Neural cell (in vitro differentiated cells): ENCODE measurements at regions not wholly inside any gene's neighbourhood (a gene's known extent, or its start where the extent isn't known, plus 50 kb on each side); places are given as distances from the start of the nearest gene placed in this dataset.

Experiments used
- H2AFZ ChIP-seq: fragments of 200-600, 300-800 bp; sonication (generic), shearing (Covaris generic); 2 replicates; pipeline ENCODE4 v1.6.0; 2014; ENCODE audit warnings: low read depth, mild to moderate bottlenecking, antibody characterized with exemption, low read length, moderate library complexity
- H3F3A ChIP-seq: fragments of 200-600 bp; shearing (Covaris generic); 2 replicates; pipeline ENCODE4 v1.6.1; 2016; ENCODE audit warnings: mild to moderate bottlenecking, moderate library complexity, mixed read lengths, antibody characterized with exemption, low read length; ENCODE audit not compliant: insufficient read depth, poor library complexity, severe bottlenecking
- H3K27ac ChIP-seq: fragments of 200-600, 300-800 bp; sonication (generic), shearing (Covaris generic); 2 replicates; pipeline ENCODE4 v1.5.1; 2014; ENCODE audit warnings: mild to moderate bottlenecking, low read length, moderate library complexity
- H3K27me3 ChIP-seq: fragments of 300-800, 200-600 bp; sonication (generic), shearing (Covaris generic); 2 replicates; pipeline ENCODE4 v1.6.0; 2014; ENCODE audit warnings: mild to moderate bottlenecking, low read depth, low read length, moderate library complexity; ENCODE audit not compliant: insufficient read depth
- H3K36me3 ChIP-seq: fragments of 300-800, 200-600 bp; sonication (generic), shearing (Covaris generic); 2 replicates; pipeline ENCODE4 v1.5.1; 2014; ENCODE audit warnings: mild to moderate bottlenecking, antibody characterized with exemption, low read length, moderate library complexity; ENCODE audit not compliant: insufficient read depth
- H3K4me2 ChIP-seq: fragments of 300-800, 200-600 bp; sonication (generic), shearing (Covaris generic); 2 replicates; pipeline ENCODE4 v1.6.0; 2014; ENCODE audit warnings: mild to moderate bottlenecking, low read length
- H3K4me3 ChIP-seq: fragments of 300-800, 200-600 bp; sonication (generic), shearing (Covaris generic); 2 replicates; pipeline ENCODE4 v1.5.1; 2014; ENCODE audit warnings: mild to moderate bottlenecking, low read length, moderate library complexity
- H3K79me2 ChIP-seq: fragments of 200-600 bp; shearing (Covaris generic); replicated peaks from 2 replicates; pipeline ENCODE4 v1.6.0; 2014; ENCODE audit warnings: mild to moderate bottlenecking, low read length, moderate library complexity; ENCODE audit not compliant: insufficient read depth
- H3K9ac ChIP-seq: fragments of 300-800, 200-600 bp; sonication (generic), shearing (Covaris generic); 2 replicates; pipeline ENCODE4 v1.6.1; 2016; ENCODE audit warnings: mild to moderate bottlenecking, low read length, mixed read lengths
- H3K9me2 ChIP-seq: fragments of 200-600 bp; shearing (Covaris generic); 2 replicates; pipeline ENCODE4 v1.6.1; 2016; ENCODE audit warnings: mild to moderate bottlenecking, low read length, mixed read lengths; ENCODE audit not compliant: insufficient read depth
- H3K9me3 ChIP-seq: fragments of 200-600, 300-800 bp; sonication (generic), shearing (Covaris generic); 2 replicates; pipeline ENCODE4 v1.6.1; 2016; ENCODE audit warnings: mild to moderate bottlenecking, mixed run types, low read length, moderate library complexity, mixed read lengths
- H4K20me1 ChIP-seq: fragments of 200-600 bp; shearing (Covaris generic); 2 replicates; pipeline ENCODE4 v1.6.1; 2016; ENCODE audit warnings: mild to moderate bottlenecking, mixed run types; ENCODE audit not compliant: insufficient read depth
- CTCF ChIP-seq: fragments of 450-650 bp; IDR thresholded peaks from 2 replicates; pipeline ENCODE4 v1.5.1; 2014; ENCODE audit warnings: antibody characterized with exemption, mild to moderate bottlenecking, moderate library complexity; ENCODE audit not compliant: poor library complexity, severe bottlenecking
- EP300 ChIP-seq: fragments of 450-650 bp; conservative IDR thresholded peaks from 2 replicates; pipeline ENCODE4 v1.6.1; 2014; ENCODE audit warnings: antibody characterized with exemption, mild to moderate bottlenecking, moderate library complexity; ENCODE audit not compliant: poor library complexity, severe bottlenecking
- EZH2 ChIP-seq: fragments of 200-600, 300-800 bp; shearing (Covaris generic), sonication (generic); IDR thresholded peaks from 2 replicates; pipeline ENCODE4 v1.6.1; 2014; ENCODE audit warnings: antibody characterized with exemption, low read length, borderline replicate concordance, mild to moderate bottlenecking; ENCODE audit not compliant: insufficient read depth, poor library complexity, severe bottlenecking
- MXI1 ChIP-seq: fragments of 450-650 bp; conservative IDR thresholded peaks from 2 replicates; pipeline ENCODE4 v1.6.1; 2014; ENCODE audit warnings: antibody characterized with exemption, mild to moderate bottlenecking; ENCODE audit not compliant: poor library complexity, severe bottlenecking
- POLR2AphosphoS5 ChIP-seq: IDR thresholded peaks from 2 replicates; pipeline ENCODE4 v1.6.1; 2012
- RAD21 ChIP-seq: fragments of 450-650 bp; conservative IDR thresholded peaks from 2 replicates; pipeline ENCODE4 v1.6.1; 2014; ENCODE audit warnings: antibody characterized with exemption, mild to moderate bottlenecking, moderate library complexity
- SMC3 ChIP-seq: fragments of 450-650 bp; conservative IDR thresholded peaks from 2 replicates; pipeline ENCODE4 v1.6.1; 2014; ENCODE audit warnings: antibody characterized with exemption, mild to moderate bottlenecking, moderate library complexity; ENCODE audit not compliant: poor library complexity
- TAF1 ChIP-seq: IDR thresholded peaks from 2 replicates; pipeline ENCODE4 v1.6.1; 2012; ENCODE audit warnings: low read depth
- TF ChIP-seq, protein P1 (sequence below): IDR thresholded peaks from 2 replicates; pipeline ENCODE4 v1.6.1; 2012; ENCODE audit warnings: borderline replicate concordance

DNA sequence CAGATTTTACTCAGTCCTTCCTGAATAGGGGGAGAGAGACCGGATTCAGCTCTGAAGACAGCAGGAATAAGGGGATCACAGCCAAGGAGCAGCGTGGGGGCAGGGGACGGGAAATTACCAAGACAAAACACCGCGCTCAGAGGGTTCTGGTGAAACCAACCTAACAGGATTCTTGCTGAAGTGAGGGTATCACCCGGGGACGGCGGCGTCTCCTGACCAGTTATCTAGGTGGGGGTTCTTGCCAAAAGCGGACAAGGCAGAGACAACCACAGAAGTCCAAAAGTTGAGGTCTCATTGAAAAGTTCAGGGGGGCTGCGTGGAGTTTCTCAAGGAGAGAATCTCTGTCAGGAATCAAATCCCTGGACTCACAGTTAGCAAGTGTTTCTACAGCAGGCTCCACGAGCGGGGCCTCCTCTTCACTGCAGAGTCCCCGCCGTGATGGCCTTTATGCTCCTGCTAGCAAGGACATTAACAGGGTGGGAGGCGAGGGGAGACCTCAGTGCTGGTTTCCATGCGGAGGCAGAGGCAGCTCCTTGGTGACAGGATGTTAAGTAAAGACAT is 291.0 kb downstream of the BRD1 start:
- Histone ChIP-seq H3K4me2 (no peak overlapping the region), H3K27me3 (no peaks in the 10 kb centered on the region), H3K36me3 (no peaks in the 10 kb centered on the region), H3F3A (no peaks in the 10 kb centered on the region), H3K9me3 (no peaks in the 10 kb centered on the region), H3K79me2 (no peaks in the 10 kb centered on the region), H3K9me2 (no peaks in the 10 kb centered on the region), H4K20me1 (no peaks in the 10 kb centered on the region), H3K27ac (no peak overlapping the region), H3K4me3 (no peak overlapping the region), H3K9ac (no peak overlapping the region), H2AFZ (no peak overlapping the region)
- TF ChIP-seq RAD21 (no peak), EP300 (no peak), SMC3 (no peak), TAF1 (no peak), CTCF (no peak), EZH2 (no peak), POLR2AphosphoS5 (no peak)

DNA sequence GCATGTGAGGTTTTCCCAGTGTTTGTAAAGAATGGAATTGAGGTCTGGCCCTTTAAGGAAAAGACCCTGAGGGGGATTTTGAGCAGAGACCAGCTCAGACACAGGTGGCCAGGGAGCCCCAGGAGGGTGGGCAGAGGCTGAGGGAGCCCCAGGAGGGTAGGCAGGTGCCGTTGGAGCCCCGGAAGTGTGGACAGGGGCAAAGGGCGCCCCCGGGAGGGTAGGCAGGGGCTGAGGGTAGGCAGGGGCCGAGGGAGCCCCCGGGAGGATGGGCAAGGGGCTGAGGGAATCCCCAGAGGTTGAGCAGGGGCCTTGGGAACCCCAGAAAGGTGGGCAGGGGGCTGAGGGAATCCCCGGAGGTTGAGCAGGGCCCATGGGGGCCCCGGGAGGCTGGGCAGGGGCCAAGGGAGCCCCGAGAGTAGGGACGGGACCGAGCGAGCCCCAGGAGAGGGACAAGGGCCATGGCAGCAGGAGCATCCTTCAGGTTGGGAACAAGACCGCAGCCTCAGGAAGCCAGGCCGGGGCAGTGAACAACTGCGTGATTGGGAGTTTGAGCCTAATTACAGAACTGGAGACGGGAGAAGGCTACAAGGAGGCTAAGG is 292.0 kb downstream of the BRD1 start:
- H3K79me2 ChIP-seq, result no peaks in the 10 kb centered on the region
- no peaks in the 10 kb centered on the region for H3K27me3 ChIP-seq
- no peaks in the 10 kb centered on the region for H4K20me1 ChIP-seq
- H2AFZ ChIP-seq, result no peak overlapping the region
- TF ChIP-seq SMC3, result no peak
- TF ChIP-seq RAD21, result no peak
- no peak for TF ChIP-seq POLR2AphosphoS5
- TF ChIP-seq EZH2, result no peak
- TF ChIP-seq, protein P1, sequence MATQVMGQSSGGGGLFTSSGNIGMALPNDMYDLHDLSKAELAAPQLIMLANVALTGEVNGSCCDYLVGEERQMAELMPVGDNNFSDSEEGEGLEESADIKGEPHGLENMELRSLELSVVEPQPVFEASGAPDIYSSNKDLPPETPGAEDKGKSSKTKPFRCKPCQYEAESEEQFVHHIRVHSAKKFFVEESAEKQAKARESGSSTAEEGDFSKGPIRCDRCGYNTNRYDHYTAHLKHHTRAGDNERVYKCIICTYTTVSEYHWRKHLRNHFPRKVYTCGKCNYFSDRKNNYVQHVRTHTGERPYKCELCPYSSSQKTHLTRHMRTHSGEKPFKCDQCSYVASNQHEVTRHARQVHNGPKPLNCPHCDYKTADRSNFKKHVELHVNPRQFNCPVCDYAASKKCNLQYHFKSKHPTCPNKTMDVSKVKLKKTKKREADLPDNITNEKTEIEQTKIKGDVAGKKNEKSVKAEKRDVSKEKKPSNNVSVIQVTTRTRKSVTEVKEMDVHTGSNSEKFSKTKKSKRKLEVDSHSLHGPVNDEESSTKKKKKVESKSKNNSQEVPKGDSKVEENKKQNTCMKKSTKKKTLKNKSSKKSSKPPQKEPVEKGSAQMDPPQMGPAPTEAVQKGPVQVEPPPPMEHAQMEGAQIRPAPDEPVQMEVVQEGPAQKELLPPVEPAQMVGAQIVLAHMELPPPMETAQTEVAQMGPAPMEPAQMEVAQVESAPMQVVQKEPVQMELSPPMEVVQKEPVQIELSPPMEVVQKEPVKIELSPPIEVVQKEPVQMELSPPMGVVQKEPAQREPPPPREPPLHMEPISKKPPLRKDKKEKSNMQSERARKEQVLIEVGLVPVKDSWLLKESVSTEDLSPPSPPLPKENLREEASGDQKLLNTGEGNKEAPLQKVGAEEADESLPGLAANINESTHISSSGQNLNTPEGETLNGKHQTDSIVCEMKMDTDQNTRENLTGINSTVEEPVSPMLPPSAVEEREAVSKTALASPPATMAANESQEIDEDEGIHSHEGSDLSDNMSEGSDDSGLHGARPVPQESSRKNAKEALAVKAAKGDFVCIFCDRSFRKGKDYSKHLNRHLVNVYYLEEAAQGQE, result no peak
- TF ChIP-seq TAF1, result no peak
- no peak for TF ChIP-seq MXI1
- no peak for TF ChIP-seq CTCF
- no peak for TF ChIP-seq EP300
- H3K27ac ChIP-seq, result no peak overlapping the region
- no peaks in the 10 kb centered on the region for H3K9me2 ChIP-seq
- H3K4me2 ChIP-seq, result no peak overlapping the region
- H3K9me3 ChIP-seq, result no peaks in the 10 kb centered on the region
- no peaks in the 10 kb centered on the region for H3K36me3 ChIP-seq
- no peak overlapping the region for H3K9ac ChIP-seq
- no peak overlapping the region for H3K4me3 ChIP-seq
- H3F3A ChIP-seq, result no peaks in the 10 kb centered on the region
